ENCODE measurements at regions not wholly inside any gene's neighbourhood (a gene's known extent, or its start where the extent isn't known, plus 50 kb on each side); places are given as distances from the start of the nearest gene placed in this dataset.

DNA sequence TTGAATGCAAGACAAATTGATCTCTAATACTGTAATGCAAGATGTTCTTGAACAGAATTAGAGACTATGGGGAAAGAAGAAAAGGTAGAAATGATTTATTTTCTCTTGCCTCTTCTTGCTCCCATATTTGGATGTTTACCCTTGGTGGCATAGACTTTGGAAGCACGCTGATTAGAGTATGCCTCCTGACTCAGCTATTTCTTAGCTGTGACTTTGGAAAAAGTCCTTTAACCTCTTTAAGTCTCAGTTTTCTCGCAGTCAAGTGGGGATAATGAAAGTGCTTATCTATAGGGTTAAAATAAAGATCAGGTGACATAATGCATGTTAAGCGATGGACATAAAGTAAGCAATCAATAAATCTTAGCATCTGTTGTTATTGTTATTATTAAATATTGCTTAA is 545.5 kb downstream of the GLUD2 start:
- TF ChIP-seq, protein P1, sequence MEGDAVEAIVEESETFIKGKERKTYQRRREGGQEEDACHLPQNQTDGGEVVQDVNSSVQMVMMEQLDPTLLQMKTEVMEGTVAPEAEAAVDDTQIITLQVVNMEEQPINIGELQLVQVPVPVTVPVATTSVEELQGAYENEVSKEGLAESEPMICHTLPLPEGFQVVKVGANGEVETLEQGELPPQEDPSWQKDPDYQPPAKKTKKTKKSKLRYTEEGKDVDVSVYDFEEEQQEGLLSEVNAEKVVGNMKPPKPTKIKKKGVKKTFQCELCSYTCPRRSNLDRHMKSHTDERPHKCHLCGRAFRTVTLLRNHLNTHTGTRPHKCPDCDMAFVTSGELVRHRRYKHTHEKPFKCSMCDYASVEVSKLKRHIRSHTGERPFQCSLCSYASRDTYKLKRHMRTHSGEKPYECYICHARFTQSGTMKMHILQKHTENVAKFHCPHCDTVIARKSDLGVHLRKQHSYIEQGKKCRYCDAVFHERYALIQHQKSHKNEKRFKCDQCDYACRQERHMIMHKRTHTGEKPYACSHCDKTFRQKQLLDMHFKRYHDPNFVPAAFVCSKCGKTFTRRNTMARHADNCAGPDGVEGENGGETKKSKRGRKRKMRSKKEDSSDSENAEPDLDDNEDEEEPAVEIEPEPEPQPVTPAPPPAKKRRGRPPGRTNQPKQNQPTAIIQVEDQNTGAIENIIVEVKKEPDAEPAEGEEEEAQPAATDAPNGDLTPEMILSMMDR (IDR thresholded peaks at IDR 0.05 in 8 of 11, conservative IDR thresholded peaks at IDR 0.05 in 3 of 11) = no peak
- TF ChIP-seq POLR2AphosphoS5 (IDR thresholded peaks at IDR 0.05) = no peak

Data from spleen (tissue), 7 donors.